NB4 (cell line): ENCODE measurements at regions not wholly inside any gene's neighbourhood (a gene's known extent, or its start where the extent isn't known, plus 50 kb on each side); places are given as distances from the start of the nearest gene placed in this dataset.

Source experiments
- MAX ChIP-seq: IDR thresholded peaks from 2 replicates; pipeline ENCODE4 v1.6.1; 2011; ENCODE audit warnings: low read depth, low read length
- MYC ChIP-seq: IDR thresholded peaks from 2 replicates; pipeline ENCODE4 v1.6.1; 2011; ENCODE audit warnings: low read depth, low read length
- POLR2A ChIP-seq: IDR thresholded peaks from 2 replicates; pipeline ENCODE4 v1.6.1; 2011; ENCODE audit warnings: mild to moderate bottlenecking; ENCODE audit not compliant: insufficient read length; ENCODE audit errors: extremely low read depth
- TF ChIP-seq, protein P1 (sequence below): IDR thresholded peaks from one replicate; pipeline ENCODE4 v1.5.1; 2012; ENCODE audit warnings: low read depth, low read length

GRCh38 chr14:37858733-37859132, 263.3 kb downstream of the TTC6 start:
- TF ChIP-seq, protein P1, sequence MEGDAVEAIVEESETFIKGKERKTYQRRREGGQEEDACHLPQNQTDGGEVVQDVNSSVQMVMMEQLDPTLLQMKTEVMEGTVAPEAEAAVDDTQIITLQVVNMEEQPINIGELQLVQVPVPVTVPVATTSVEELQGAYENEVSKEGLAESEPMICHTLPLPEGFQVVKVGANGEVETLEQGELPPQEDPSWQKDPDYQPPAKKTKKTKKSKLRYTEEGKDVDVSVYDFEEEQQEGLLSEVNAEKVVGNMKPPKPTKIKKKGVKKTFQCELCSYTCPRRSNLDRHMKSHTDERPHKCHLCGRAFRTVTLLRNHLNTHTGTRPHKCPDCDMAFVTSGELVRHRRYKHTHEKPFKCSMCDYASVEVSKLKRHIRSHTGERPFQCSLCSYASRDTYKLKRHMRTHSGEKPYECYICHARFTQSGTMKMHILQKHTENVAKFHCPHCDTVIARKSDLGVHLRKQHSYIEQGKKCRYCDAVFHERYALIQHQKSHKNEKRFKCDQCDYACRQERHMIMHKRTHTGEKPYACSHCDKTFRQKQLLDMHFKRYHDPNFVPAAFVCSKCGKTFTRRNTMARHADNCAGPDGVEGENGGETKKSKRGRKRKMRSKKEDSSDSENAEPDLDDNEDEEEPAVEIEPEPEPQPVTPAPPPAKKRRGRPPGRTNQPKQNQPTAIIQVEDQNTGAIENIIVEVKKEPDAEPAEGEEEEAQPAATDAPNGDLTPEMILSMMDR, result no peak
- no peak for TF ChIP-seq MAX
- TF ChIP-seq POLR2A, result no peak
- TF ChIP-seq MYC, result no peak
